CD4-positive, alpha-beta memory T cell (primary cell): ENCODE measurements at regions not wholly inside any gene's neighbourhood (a gene's known extent, or its start where the extent isn't known, plus 50 kb on each side); places are given as distances from the start of the nearest gene placed in this dataset.
A peak's percentile ranks its signal among the peaks of the same experiment; 100 is the strongest.

Experiments used
- CTCF ChIA-PET: fragments of 350-600 bp; sonication (Branson Sonifier 250); formaldehyde crosslinking; loops from one replicate; lab custom pipeline; 2021; ENCODE audit warnings: inconsistent platforms; ENCODE audit not compliant: partially characterized antibody; lab: Charles Lee
- POLR2A ChIA-PET: fragments of 350-600 bp; sonication (Branson Sonifier 250); formaldehyde crosslinking; loops from one replicate; lab custom pipeline; 2021; ENCODE audit not compliant: partially characterized antibody; lab: Charles Lee
- DNase-seq, 5 donors: peaks; one replicate each; pipeline versions ENCODE4 v3.0.0 to v3.0.0-alpha.2; 2020 to 2022; ENCODE audit warnings: mixed read lengths in 1 of 5
- H3K27ac ChIP-seq: one replicate; pipeline ENCODE4 v1.7.0; 2013; ENCODE audit warnings: low read depth, low read length
- H3K27me3 ChIP-seq: 2 replicates; pipeline ENCODE4 v1.7.0; 2013; ENCODE audit warnings: mild to moderate bottlenecking, low read length, moderate library complexity; ENCODE audit not compliant: insufficient read depth
- H3K36me3 ChIP-seq: 2 replicates; pipeline ENCODE4 v1.7.0; 2013; ENCODE audit warnings: mild to moderate bottlenecking, low read length, moderate library complexity; ENCODE audit not compliant: insufficient read depth
- H3K4me1 ChIP-seq: 2 replicates; pipeline ENCODE4 v1.7.0; 2013; ENCODE audit warnings: mild to moderate bottlenecking, low read length, moderate library complexity; ENCODE audit not compliant: insufficient read depth
- H3K4me3 ChIP-seq, 2 donors: one replicate each; pipeline ENCODE4 v1.7.0; 2013; ENCODE audit warnings: low read length in 2 of 2, mild to moderate bottlenecking in 1 of 2
- H3K9me3 ChIP-seq, 2 donors: one replicate each; pipeline ENCODE4 v1.7.0; 2013; ENCODE audit warnings: low read length in 2 of 2, control low read depth in 1 of 2; ENCODE audit not compliant: control insufficient read depth in 1 of 2
- H3K27ac Mint-ChIP-seq, 7 donors: one replicate each; pipeline ENCODE4 v1.8.0; 2020 to 2021; ENCODE audit warnings: mixed read lengths in 7 of 7, mild to moderate bottlenecking in 6 of 7, inconsistent platforms in 3 of 7, moderate library complexity in 3 of 7
- H3K27me3 Mint-ChIP-seq, 2 donors: one replicate each; pipeline ENCODE4 v1.8.0; 2020 to 2021; ENCODE audit warnings: mixed read lengths in 2 of 2
- H3K36me3 Mint-ChIP-seq, 2 donors: one replicate each; pipeline ENCODE4 v1.8.0; 2020 to 2021; ENCODE audit warnings: mixed read lengths in 2 of 2, inconsistent platforms in 1 of 2, mild to moderate bottlenecking in 1 of 2
- H3K4me1 Mint-ChIP-seq, 4 donors: one replicate each; pipeline ENCODE4 v1.8.0; 2020 to 2021; ENCODE audit warnings: mixed read lengths in 4 of 4, mild to moderate bottlenecking in 1 of 4
- H3K4me3 Mint-ChIP-seq, 8 donors: one replicate each; pipeline ENCODE4 v1.8.0; 2020 to 2021; ENCODE audit warnings: mixed read lengths in 8 of 8, mild to moderate bottlenecking in 7 of 8, moderate library complexity in 6 of 8, inconsistent platforms in 3 of 8
- H3K9me3 Mint-ChIP-seq, 8 donors: one replicate each; pipeline ENCODE4 v1.8.0; 2020 to 2021; ENCODE audit warnings: mixed read lengths in 8 of 8, mild to moderate bottlenecking in 5 of 8, inconsistent platforms in 3 of 8, moderate library complexity in 1 of 8
- intact Hi-C: fragments of 100-400 bp; cut with micrococcal nuclease; formaldehyde crosslinking; loops from one replicate; pipeline ENCODE4 v1.15.1; 2023

DNA sequence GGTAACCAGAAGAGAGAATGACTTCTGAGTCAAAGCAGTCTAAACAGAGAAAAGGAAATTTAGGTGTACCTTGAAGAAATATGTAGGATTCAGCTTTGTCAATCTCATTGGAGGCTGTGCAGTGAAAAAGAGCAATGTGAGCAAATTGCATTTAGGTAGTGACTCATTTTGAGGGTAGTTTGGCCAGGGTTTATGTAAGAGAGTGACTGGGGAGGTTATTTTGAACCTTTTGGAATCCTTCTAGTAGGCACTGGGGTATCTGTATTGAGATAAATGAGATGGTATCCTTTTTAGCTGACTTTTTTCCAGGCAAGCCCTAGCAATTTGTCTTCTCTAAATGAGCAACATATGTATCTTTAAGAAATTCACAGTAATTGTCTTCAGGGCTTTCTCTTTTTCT, 95.9 kb downstream of the DISP1 start:
- peaks cover 2 to 6% of the 10 kb centered on the region in 2 donors for H3K36me3 Mint-ChIP-seq
- Histone ChIP-seq H3K4me3 (no peak overlapping the region), H3K27ac (no peak overlapping the region), H3K4me1 (no peaks in the 10 kb centered on the region), H3K36me3 (no peaks in the 10 kb centered on the region), H3K27me3 (no peaks in the 10 kb centered on the region), H3K9me3 (no peaks in the 10 kb centered on the region)
- peaks cover 2 to 8% (median 6%) of the 10 kb centered on the region in 8 donors for H3K9me3 Mint-ChIP-seq
- CTCF ChIA-PET = no interaction called here
- no peaks in the 10 kb centered on the region for H3K27me3 Mint-ChIP-seq
- H3K4me1 Mint-ChIP-seq = peaks cover 0 to 1% (median 0%) of the 10 kb centered on the region in 4 donors
- POLR2A ChIA-PET = no interaction called here
- intact Hi-C loops = no loop called here
- DNase-seq = no peak
- no peak overlapping the region for H3K4me3 Mint-ChIP-seq
- H3K27ac Mint-ChIP-seq = peak overlapping the region in 1 of 7 donors; percentile 12

DNA sequence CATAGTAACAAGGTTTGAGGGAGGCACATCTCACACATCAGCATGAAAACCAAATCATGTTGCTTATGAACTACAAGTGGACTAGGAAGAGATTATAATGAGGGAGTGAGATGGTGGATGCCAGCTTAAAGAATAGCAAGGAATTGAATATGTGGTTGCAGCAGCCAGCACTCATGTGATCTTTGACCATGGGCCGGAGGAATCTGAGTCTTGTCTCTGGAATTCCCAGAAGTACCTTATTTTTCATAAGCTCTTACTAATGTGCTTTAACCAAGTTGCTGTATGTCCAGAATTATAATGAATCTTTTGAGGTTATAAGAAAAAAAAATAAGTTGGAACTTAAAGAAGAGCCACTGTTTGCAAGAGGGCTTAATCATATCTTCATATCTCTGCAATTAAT, 97.0 kb downstream of the DISP1 start:
- Mint-ChIP-seq H3K4me3 (no peak overlapping the region), H3K36me3 (peaks cover 3 to 15% of the 10 kb centered on the region in 2 donors), H3K9me3 (peaks cover 2 to 18% (median 11%) of the 10 kb centered on the region in 8 donors), H3K27ac (no peak overlapping the region), H3K4me1 (peaks cover 0 to 1% (median 0%) of the 10 kb centered on the region in 4 donors), H3K27me3 (no peaks in the 10 kb centered on the region)
- no peaks in the 10 kb centered on the region for H3K36me3 ChIP-seq
- POLR2A ChIA-PET = no interaction called here
- no peak for DNase-seq
- intact Hi-C loops = no loop called here
- no peaks in the 10 kb centered on the region for H3K9me3 ChIP-seq
- no peaks in the 10 kb centered on the region for H3K4me1 ChIP-seq
- H3K27ac ChIP-seq = no peak overlapping the region
- H3K27me3 ChIP-seq = no peaks in the 10 kb centered on the region
- H3K4me3 ChIP-seq = no peak overlapping the region
- CTCF ChIA-PET = no interaction called here

DNA sequence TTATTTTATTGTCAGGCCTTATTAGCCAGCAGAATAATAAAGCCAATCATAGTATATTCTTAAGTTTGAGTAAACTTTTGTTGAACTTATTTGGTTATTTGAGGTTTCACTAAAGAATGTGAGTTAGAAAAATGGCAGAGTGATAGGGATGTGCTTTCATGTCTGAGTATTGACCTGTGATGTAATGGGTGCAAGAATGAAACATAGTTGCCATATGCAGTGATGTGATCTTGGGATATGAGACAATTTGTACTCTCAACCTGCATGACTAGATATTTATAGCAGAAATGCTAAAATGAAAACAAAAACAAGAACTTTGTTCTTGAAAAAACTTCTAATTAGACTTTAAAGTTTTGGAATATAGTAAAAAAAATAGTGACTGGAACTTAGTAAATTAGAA, 97.9 kb downstream of the DISP1 start:
- no peak for DNase-seq
- Histone ChIP-seq H3K9me3 (no peaks in the 10 kb centered on the region), H3K27me3 (no peaks in the 10 kb centered on the region), H3K36me3 (no peaks in the 10 kb centered on the region), H3K4me1 (no peaks in the 10 kb centered on the region), H3K27ac (no peak overlapping the region), H3K4me3 (no peak overlapping the region)
- peaks cover 0 to 1% (median 0%) of the 10 kb centered on the region in 4 donors for H3K4me1 Mint-ChIP-seq
- peaks cover 6 to 23% of the 10 kb centered on the region in 2 donors for H3K36me3 Mint-ChIP-seq
- intact Hi-C loops = no loop called here
- no peak overlapping the region for H3K27ac Mint-ChIP-seq
- H3K27me3 Mint-ChIP-seq = no peaks in the 10 kb centered on the region
- POLR2A ChIA-PET = no interaction called here
- peaks cover 2 to 26% (median 18%) of the 10 kb centered on the region in 8 donors for H3K9me3 Mint-ChIP-seq
- CTCF ChIA-PET = no interaction called here
- no peak overlapping the region for H3K4me3 Mint-ChIP-seq

DNA sequence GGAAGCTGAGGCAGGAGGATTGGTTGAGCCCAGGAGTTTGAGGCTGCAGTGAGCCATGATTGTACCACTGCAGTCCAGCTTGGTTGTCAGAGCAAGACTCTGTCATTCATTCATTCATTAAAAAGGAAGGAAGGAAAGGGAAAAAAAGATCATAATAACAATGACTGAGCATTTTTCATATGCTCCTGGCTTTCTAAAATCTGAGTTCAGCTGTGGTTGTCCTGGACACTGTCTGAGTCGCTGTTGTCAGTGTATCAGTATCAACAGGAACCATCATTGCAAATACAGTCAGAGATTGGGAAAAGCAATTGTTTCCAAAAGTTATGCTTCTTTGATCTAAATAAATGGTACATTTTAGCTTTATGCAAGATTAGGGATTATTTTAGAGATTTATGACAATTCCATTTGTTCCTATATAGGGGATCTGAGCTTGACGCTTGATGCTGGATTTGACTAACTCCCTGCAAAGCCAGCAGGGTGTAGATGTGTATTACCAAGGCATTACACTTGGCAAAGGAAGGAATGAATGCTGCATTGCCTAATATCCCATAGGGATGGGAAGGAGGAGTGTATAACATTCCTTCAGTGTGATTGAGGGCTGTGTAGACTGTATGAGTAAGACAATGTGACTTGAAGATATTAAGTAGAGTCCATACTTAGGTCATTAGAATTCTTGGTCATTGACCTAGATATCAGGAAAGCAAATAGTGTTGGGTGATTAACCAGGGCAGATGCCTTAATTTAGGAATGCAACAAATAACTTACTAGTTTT, 100.2 kb downstream of the DISP1 start:
- H3K27ac ChIP-seq = no peak overlapping the region
- Mint-ChIP-seq H3K36me3 (peaks cover 6 to 32% of the 10 kb centered on the region in 2 donors), H3K4me3 (no peak overlapping the region), H3K4me1 (peaks cover 0 to 1% (median 0%) of the 10 kb centered on the region in 4 donors), H3K27me3 (no peaks in the 10 kb centered on the region), H3K27ac (no peak overlapping the region), H3K9me3 (peaks cover 2 to 35% (median 24%) of the 10 kb centered on the region in 8 donors)
- intact Hi-C loops = no loop called here
- ChIA-PET POLR2A (no interaction called here), CTCF (no interaction called here)
- H3K36me3 ChIP-seq = no peaks in the 10 kb centered on the region
- H3K4me3 ChIP-seq = no peak overlapping the region
- no peaks in the 10 kb centered on the region for H3K9me3 ChIP-seq
- DNase-seq = no peak
- no peaks in the 10 kb centered on the region for H3K4me1 ChIP-seq
- H3K27me3 ChIP-seq = no peaks in the 10 kb centered on the region

DNA sequence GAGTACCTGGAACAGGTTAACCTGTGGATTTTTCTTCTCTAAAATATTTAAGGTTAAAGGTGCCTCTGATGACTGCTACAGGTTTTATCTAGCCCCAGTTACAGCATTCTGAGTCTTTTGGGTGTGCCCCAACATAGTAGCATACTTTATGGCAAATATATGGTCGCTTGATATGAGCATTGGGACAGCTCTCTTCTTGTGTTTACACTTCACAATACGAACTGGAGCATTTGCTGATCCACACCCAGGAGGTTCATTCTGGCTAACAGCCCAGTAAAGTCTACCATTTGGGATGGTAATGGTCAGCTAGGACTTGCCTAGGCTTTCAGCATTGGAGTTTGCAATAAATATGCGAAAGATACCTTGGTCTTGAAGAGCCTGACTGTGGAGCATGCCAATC, 101.3 kb downstream of the DISP1 start:
- no peaks in the 10 kb centered on the region for H3K27me3 ChIP-seq
- H3K4me3 Mint-ChIP-seq = no peak overlapping the region
- H3K4me1 ChIP-seq = no peaks in the 10 kb centered on the region
- H3K36me3 ChIP-seq = no peaks in the 10 kb centered on the region
- H3K27me3 Mint-ChIP-seq = no peaks in the 10 kb centered on the region
- ChIA-PET POLR2A (no interaction called here), CTCF (no interaction called here)
- no peak overlapping the region for H3K27ac ChIP-seq
- peaks cover 2 to 35% (median 24%) of the 10 kb centered on the region in 8 donors for H3K9me3 Mint-ChIP-seq
- intact Hi-C loops = no loop called here
- H3K27ac Mint-ChIP-seq = no peak overlapping the region
- H3K36me3 Mint-ChIP-seq = peaks cover 6 to 32% of the 10 kb centered on the region in 2 donors
- H3K4me1 Mint-ChIP-seq = peaks cover 0 to 1% (median 0%) of the 10 kb centered on the region in 4 donors
- no peak overlapping the region for H3K4me3 ChIP-seq
- DNase-seq = no peak
- no peaks in the 10 kb centered on the region for H3K9me3 ChIP-seq

DNA sequence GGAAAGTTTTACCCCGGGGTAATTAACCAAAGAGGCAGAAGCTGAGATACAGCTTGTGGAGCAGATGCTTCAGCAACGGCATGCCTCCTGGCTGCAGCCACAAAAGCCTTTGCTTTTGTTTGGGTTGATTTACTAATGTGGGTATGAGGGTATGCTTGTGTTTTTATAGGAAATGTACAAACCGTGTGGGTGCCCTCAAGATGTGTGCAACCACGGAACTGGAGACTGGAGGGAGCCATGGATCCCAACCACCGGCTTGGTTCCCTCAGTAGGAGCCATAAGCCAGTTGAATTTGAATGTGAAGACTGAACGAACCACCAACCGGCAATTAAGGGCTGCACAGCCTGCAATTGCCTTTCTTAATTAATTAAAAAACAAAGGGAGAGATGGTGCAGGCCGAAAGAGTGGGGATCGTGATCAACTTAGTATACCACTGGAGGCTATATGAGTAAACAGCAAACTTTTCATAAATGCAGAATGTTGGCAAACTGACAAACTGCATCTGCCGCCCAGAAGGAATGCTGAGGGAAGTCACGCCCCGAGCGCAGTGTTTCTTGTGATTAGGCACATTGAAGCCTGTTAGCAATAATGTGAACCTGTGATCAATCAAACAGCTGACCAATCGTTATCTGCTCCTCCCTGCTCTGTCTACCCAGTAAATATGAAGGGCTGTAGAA, 104.1 kb downstream of the DISP1 start:
- H3K4me3 Mint-ChIP-seq = no peak overlapping the region
- ChIA-PET CTCF (no interaction called here), POLR2A (no interaction called here)
- H3K9me3 Mint-ChIP-seq = peaks cover 2 to 35% (median 24%) of the 10 kb centered on the region in 8 donors
- H3K27ac Mint-ChIP-seq = no peak overlapping the region
- H3K4me1 Mint-ChIP-seq = no peaks in the 10 kb centered on the region
- H3K4me1 ChIP-seq = no peaks in the 10 kb centered on the region
- intact Hi-C loops = no loop called here
- peaks cover 6 to 32% of the 10 kb centered on the region in 2 donors for H3K36me3 Mint-ChIP-seq
- H3K36me3 ChIP-seq = no peaks in the 10 kb centered on the region
- no peaks in the 10 kb centered on the region for H3K9me3 ChIP-seq
- no peak overlapping the region for H3K4me3 ChIP-seq
- H3K27ac ChIP-seq = no peak overlapping the region
- no peaks in the 10 kb centered on the region for H3K27me3 ChIP-seq
- no peak for DNase-seq
- no peaks in the 10 kb centered on the region for H3K27me3 Mint-ChIP-seq

DNA sequence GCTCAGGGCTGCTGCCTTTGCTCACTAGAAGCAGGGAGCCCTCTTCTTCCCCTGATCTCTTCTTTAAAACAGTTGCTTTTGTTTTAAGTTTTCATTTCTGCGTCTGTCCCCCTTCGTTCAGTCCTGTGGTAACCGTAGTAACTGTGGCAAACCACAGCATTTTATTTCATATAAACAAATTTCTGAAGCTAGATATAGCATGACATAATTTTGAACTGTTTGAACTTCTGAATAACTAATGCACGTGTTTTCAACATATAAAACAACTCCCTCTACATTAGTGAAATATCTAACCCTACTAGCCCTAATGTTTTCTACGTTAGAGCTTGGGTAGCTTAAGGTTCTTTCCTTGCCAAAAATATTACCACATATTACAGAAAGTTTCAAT, 104.6 kb downstream of the DISP1 start:
- H3K9me3 Mint-ChIP-seq = peaks cover 2 to 35% (median 24%) of the 10 kb centered on the region in 8 donors
- intact Hi-C loops = no loop called here
- H3K4me1 Mint-ChIP-seq = no peaks in the 10 kb centered on the region
- no peaks in the 10 kb centered on the region for H3K27me3 Mint-ChIP-seq
- DNase-seq = no peak
- Histone ChIP-seq H3K27me3 (no peaks in the 10 kb centered on the region), H3K9me3 (no peaks in the 10 kb centered on the region), H3K36me3 (no peaks in the 10 kb centered on the region), H3K4me3 (no peak overlapping the region), H3K4me1 (no peaks in the 10 kb centered on the region), H3K27ac (no peak overlapping the region)
- CTCF ChIA-PET = no interaction called here
- H3K36me3 Mint-ChIP-seq = peaks cover 6 to 32% of the 10 kb centered on the region in 2 donors
- POLR2A ChIA-PET = no interaction called here
- no peak overlapping the region for H3K4me3 Mint-ChIP-seq
- H3K27ac Mint-ChIP-seq = no peak overlapping the region
